ENCODE measurements at regions not wholly inside any gene's neighbourhood (a gene's known extent, or its start where the extent isn't known, plus 50 kb on each side); places are given as distances from the start of the nearest gene placed in this dataset.
A peak's percentile ranks its signal among the peaks of the same experiment; 100 is the strongest.

- TF ChIP-seq CTCF (IDR thresholded peaks at IDR 0.05; ENCODE audit: control insufficient read depth, extremely low read depth, insufficient read depth) = no peak
- no peak overlapping the region for H3K4me3 ChIP-seq (ENCODE audit: low read depth, low read length)
- no peak for DNase-seq (ENCODE audit: low read depth)
These were observed 213.7 kb upstream of the DCN start for GRCh38 chr12:91396293-91396692.

DNA sequence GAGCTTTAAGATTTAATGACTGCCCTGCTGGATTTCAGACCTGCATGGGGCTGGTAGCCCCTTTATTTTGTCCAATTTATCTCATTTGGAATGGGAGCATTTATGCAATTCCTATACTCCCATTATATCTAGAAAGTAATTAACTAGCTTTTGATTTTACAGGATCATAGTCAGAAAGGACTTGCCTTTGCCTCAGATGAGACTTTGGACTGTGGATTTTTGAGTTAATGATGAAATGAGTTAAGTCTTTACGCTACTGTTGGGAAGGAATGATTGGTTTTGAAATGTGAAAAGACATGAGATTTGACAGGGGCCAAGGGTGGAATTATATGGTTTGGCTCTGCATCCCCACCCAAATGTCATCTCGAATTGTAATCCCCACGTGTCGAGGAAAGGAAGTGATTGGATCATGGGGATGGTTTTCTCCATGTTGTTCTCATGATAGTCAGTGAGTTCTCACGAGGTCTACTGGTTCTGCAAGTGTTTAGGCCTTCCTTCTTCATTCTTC is 213.1 kb upstream of the DCN start:
- no peak for DNase-seq (ENCODE audit: low read depth)
- no peak overlapping the region for H3K4me3 ChIP-seq (ENCODE audit: low read depth, low read length)
- no peak for TF ChIP-seq CTCF (IDR thresholded peaks at IDR 0.05; ENCODE audit: control insufficient read depth, extremely low read depth, insufficient read depth)

GRCh38 chr12:91394903-91395302 is 212.3 kb upstream of the DCN start:
- no peak for DNase-seq (ENCODE audit: low read depth)
- TF ChIP-seq CTCF (IDR thresholded peaks at IDR 0.05; ENCODE audit: control insufficient read depth, extremely low read depth, insufficient read depth) = no peak
- H3K4me3 ChIP-seq (ENCODE audit: low read depth, low read length) = no peak overlapping the region

DNA sequence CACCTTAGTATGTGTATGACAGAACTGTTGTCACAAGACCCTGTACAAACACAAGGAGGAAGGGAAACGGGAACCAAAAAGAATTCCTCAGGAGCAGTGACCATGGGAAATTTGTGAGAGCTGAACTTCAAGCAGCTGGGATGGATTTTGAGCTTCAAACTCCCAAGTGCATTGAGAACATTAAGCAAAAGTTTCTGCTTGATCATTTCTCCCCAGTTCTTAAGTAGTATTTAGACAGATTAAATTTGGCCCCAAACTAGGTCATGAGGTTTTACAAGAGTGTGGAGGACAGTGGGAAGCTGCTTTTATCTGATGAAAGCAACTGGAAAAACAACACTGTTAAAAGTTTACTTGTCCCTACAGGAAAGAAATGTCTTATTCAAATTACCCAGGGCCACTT is 206.0 kb upstream of the DCN start:
- no peak for TF ChIP-seq CTCF (IDR thresholded peaks at IDR 0.05; ENCODE audit: control insufficient read depth, extremely low read depth, insufficient read depth)
- DNase-seq (ENCODE audit: low read depth) = peak; percentile 96
- H3K4me3 ChIP-seq (ENCODE audit: low read depth, low read length) = no peak overlapping the region

GRCh38 chr12:91387461-91388134 is 205.0 kb upstream of the DCN start:
- DNase-seq (ENCODE audit: low read depth) = no peak
- no peak overlapping the region for H3K4me3 ChIP-seq (ENCODE audit: low read depth, low read length)
- TF ChIP-seq CTCF (IDR thresholded peaks at IDR 0.05; ENCODE audit: control insufficient read depth, extremely low read depth, insufficient read depth) = no peak

DNA sequence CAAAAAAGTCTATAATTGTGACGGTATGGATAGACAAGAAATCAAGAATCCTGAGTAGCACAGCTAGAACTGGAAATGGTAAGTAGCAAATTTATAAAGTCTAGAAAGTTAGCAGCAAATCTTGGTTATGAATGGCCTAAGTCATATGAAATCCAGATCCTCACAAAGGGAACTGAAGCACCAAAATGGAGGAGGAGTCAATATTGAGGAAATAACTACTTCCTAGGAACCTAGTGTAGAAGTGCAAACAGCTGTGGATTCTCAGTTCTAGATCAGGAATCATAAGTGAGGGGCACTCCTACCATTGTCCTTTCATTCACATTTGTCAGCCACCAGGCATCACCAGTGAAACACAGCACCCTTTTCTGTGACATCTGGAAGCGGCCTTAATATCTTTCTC is 202.2 kb upstream of the DCN start:
- DNase-seq (ENCODE audit: low read depth) = no peak
- TF ChIP-seq CTCF (IDR thresholded peaks at IDR 0.05; ENCODE audit: control insufficient read depth, extremely low read depth, insufficient read depth) = no peak
- H3K4me3 ChIP-seq (ENCODE audit: low read depth, low read length) = no peak overlapping the region

DNA sequence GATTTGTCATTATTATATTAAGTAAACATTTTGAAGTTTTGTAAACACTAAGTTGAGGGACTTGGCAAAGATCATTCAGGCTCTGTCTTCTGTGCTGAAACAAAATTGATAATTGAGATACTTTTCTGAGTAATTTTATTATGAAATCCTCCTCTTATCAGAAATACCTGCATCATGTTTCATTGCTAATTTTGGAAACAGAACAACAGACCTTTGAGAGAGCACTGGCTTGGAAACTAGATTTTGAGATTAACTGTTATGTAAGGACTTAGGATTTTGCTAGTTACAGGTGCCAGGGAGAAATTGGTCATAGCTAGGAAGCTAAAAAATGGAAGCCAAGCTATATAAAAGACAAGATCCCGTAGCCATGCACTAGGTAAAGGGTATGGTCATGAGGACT is 201.7 kb upstream of the DCN start:
- TF ChIP-seq CTCF (IDR thresholded peaks at IDR 0.05; ENCODE audit: control insufficient read depth, extremely low read depth, insufficient read depth) = no peak
- no peak overlapping the region for H3K4me3 ChIP-seq (ENCODE audit: low read depth, low read length)
- DNase-seq (ENCODE audit: low read depth) = no peak
